ENCODE measurements at regions not wholly inside any gene's neighbourhood (a gene's known extent, or its start where the extent isn't known, plus 50 kb on each side); places are given as distances from the start of the nearest gene placed in this dataset.
A peak's percentile ranks its signal among the peaks of the same experiment; 100 is the strongest.
"Not testable (repeated sequence)": the region's sequence is repeated elsewhere in the genome, so short reads cannot be mapped to it uniquely, and the experiment has no call there.

GRCh38 chr5:103973669-103974068 is 411.1 kb upstream of the NUDT12 start:
- TF ChIP-seq CTCF (conservative IDR thresholded peaks at IDR 0.05; ENCODE audit: low read depth, low read length) = peak; percentile 25
- DNase-seq (ENCODE audit: low read depth) = peak; percentile 1
- no peak overlapping the region for H3K4me3 ChIP-seq (ENCODE audit: low read depth, low read length)

- DNase-seq (ENCODE audit: low read depth) = not testable (repeated sequence)
Measured at GRCh38 chr5:103966295-103966694, 403.7 kb upstream of the NUDT12 start.

GRCh38 chr5:103962023-103962422 is 399.4 kb upstream of the NUDT12 start:
- H3K4me3 ChIP-seq (ENCODE audit: low read depth, low read length) = no peak overlapping the region
- DNase-seq (ENCODE audit: low read depth) = no peak
- TF ChIP-seq CTCF (conservative IDR thresholded peaks at IDR 0.05; ENCODE audit: low read depth, low read length) = no peak

More at GRCh38 chr5:103966295-103966694, 403.7 kb upstream of the NUDT12 start:
- H3K4me3 ChIP-seq (ENCODE audit: low read depth, low read length) = not testable (repeated sequence)

- DNase-seq (ENCODE audit: low read depth) = no peak
- TF ChIP-seq CTCF (conservative IDR thresholded peaks at IDR 0.05; ENCODE audit: low read depth, low read length) = no peak
- no peak overlapping the region for H3K4me3 ChIP-seq (ENCODE audit: low read depth, low read length)
Measured at GRCh38 chr5:103953601-103954382, 391.2 kb upstream of the NUDT12 start.

GRCh38 chr5:103951776-103952175 is 389.2 kb upstream of the NUDT12 start:
- TF ChIP-seq CTCF (conservative IDR thresholded peaks at IDR 0.05; ENCODE audit: low read depth, low read length) = no peak
- no peak for DNase-seq (ENCODE audit: low read depth)
- no peak overlapping the region for H3K4me3 ChIP-seq (ENCODE audit: low read depth, low read length)

GRCh38 chr5:103943230-103943629 is 380.6 kb upstream of the NUDT12 start:
- no peak for TF ChIP-seq CTCF (conservative IDR thresholded peaks at IDR 0.05; ENCODE audit: low read depth, low read length)
- no peak for DNase-seq (ENCODE audit: low read depth)
- H3K4me3 ChIP-seq (ENCODE audit: low read depth, low read length) = no peak overlapping the region

- no peak overlapping the region for H3K4me3 ChIP-seq (ENCODE audit: low read depth, low read length)
- DNase-seq (ENCODE audit: low read depth) = peak; percentile 34
- TF ChIP-seq CTCF (conservative IDR thresholded peaks at IDR 0.05; ENCODE audit: low read depth, low read length) = peak; percentile 40
Measured at GRCh38 chr5:103942587-103943186, 380.1 kb upstream of the NUDT12 start.

All from choroid plexus epithelial cell (primary cell).